Fibroblast of skin of back (primary cell): ENCODE measurements at regions not wholly inside any gene's neighbourhood (a gene's known extent, or its start where the extent isn't known, plus 50 kb on each side); places are given as distances from the start of the nearest gene placed in this dataset.
"Not testable (repeated sequence)": the region's sequence is repeated elsewhere in the genome, so short reads cannot be mapped to it uniquely, and the experiment has no call there.

Source experiments
- DNase-seq: peaks from one replicate; pipeline ENCODE4 v3.0.0-alpha.2; 2013

DNA sequence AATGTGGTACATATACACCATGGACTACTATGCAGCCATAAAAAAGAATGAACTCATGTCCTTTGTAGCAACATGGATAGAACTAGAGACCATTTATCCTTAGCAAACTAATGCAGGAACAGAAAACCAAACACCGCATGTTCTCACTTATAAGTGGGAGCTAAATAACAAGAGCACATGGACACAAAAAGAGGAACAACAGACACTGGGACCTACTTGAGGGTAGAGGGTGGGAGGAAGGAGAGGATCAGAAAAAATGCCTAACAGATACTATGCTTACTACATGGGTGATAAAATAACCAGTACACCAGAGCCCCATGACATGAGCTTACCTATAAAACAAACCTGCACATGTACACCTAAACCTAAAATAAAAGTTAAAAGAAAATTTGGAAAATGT, 82.0 kb upstream of the ADRB2 start:
- not testable (repeated sequence) for DNase-seq

DNA sequence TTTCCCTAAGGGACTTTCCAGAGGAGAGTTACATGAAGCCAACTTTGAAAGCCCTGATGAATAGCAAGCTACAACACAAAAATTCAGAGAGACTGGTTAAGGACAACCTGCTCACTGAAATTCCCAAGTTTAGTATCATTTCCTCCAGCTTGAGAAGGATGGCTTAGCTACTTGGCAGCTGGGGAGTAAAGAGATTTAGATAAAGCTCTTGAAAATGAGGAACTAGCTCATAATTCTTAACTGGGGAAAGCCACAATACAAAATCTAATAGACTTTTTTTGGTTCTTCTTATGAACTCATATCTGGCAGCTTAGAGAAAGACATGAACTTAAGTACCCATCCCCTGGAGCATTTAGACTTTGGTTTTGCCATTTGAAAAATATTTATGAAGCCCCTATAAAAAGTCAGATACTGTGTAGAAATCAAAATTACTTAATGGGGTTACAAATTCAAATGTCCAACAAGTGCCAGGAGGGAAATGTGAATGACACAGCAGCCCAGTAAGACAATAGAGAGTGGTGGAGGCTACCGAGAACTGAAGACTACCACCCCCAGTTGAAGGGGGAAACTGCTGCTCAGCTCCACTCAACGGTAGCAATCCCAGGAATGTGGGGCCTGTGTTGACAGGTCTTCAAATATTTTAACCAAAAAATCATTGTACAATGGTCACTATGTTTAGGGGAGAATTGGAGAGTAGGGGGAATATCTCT, 79.4 kb upstream of the ADRB2 start:
- DNase-seq, result no peak

DNA sequence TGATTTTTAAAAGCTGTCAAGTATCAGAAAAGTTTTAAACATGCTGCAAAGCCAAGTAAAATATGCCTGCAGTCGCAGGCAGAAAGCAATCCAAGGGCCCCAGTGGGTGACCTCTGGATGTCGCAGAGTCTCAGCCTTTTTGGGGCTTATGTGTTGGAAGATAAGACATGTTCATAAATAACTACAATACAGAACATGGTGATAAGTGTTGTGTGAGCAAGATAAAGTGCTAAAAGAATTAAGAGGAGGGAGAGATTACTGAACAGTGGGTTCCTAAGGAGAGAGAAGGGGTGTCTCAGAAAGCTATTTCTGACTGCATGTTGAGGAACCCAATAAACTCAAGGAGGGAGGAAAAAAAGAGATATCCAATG, 78.9 kb upstream of the ADRB2 start:
- DNase-seq, result no peak

DNA sequence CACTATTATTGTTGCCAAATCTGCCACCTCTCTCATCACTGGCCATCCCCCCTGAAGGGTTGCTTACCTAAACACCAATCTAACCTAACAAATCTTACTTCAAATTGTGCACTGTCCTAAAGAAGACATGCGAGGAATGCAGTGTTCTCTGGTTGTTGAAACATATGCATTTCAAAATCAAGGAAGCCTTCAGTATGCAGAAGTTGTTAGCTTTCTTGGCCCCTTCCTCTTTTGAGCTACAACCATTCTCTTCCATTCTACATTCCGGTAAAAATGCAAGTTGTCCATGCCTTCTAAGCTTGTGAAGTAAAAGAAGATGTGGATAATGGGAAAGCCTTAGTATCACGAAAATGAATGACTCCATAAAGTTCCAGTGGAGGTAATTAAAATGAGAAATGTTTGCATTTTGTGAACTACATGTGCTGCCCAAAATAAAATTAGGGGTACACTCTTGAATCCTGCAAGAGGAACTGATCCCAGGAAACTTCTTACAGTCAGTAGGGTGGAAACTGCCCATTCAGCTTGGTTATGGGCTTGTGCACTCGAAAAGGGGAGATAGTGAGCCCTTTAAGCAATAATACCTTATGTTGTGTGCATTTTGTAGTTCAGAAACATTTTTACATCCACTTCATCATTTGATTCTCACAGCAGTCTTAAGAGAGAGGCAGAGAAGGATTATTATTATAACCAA, 77.6 kb upstream of the ADRB2 start:
- no peak for DNase-seq

DNA sequence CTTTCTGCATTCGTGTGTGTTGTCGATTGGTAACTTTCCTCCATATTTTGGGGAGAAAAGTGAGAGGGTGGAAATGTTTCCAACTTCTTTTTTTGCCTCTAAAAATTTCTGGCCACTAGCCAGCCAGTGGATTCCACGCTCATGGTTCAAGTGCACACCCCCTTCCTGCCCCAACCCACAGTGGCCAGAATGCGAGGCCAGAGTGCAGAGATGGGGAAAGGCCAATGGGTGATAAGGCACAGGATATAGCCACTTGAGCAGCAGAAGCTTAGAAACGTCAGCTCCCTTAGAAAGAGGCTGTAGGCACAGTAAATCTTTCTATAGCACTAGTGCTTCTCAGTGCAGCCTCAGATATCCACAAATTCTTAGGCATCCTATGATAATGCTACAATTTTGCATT, 75.8 kb upstream of the ADRB2 start:
- no peak for DNase-seq

DNA sequence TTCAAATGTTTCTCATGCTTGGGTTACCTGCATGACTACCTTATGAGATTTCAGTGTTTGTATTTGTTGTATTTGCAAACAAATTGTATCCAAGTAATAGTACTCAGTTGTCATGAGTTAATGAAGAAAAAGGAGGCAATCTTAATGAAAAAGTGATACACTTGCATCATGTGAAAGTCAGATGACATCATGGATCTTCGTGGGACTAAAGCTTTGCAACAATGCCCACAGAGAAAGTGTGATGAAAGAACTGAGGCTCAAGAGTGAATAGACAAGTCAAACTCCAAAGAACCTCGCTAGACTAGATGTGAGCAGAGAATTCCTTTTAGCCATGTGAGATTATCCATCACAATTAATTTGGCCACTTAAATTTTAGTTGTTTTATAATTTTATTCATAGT, 75.4 kb upstream of the ADRB2 start:
- no peak for DNase-seq

DNA sequence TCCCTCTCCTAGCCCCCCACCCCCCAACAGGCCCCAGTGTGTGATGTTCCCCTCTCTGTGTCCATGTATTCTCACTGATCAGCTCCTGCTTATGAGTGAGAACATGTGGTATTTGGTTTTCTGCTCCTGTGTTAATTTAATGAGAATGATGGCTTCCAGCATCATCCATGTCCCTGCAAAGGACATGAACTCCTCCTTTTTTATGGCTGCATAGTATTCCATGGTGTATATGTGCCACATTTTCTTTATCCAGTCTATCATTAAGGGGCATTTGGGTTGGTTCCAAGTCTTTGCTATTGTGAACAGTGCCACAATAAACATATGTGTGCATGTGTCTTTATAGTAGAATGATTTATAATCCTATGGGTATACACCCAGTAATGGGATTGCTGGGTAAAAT, 74.0 kb upstream of the ADRB2 start:
- DNase-seq, result not testable (repeated sequence)

DNA sequence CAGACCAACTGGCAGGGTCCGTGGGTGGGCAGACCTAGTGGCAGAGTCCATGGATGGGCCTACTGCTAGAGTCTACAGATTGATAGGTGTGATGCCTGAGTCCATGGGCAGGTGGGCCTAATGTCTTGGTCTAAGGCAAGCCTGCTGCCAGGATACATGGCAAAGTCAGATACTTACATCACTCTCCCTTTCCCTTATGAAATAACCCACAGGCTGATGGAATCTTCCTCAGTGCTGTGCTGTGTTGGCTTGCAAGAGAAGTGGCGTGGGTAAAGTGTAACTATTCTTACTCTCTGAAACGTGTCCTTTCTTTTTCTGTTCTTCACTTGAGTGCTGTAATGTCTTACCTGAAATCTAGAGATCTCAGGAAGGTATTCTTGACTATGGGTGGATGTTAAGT, 67.3 kb upstream of the ADRB2 start:
- DNase-seq, result no peak

DNA sequence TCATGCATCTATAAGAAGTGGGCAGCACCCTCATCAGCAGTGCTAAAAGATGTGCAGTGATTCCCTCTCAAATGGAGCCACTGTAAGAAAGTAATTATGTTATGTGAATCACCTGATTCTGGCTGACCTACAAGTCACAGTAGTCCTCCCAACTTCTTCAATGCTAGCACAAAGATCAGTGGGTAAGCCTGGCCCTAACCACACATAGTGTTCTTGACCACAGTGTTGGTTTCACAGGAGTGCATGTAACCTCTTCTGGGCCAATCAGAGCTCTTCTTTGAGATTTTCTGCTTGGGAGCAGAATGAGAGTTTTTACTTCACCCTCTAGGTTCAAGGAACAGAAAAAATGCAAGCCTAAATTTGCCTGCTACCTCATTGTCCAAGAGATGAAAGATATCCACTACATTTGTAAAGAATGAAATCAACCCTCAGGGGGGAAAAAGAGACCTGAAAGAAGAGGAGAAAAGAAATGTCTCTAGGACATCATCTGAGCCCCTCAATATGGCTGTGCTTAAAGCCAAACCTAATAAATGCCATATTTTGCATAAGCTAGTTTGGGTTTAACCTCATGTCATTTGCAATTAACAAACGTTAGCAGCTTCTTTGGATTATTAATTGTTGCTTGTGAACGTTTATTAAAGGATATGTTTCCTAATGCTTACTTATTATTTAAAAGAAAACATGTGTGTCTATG, 65.3 kb upstream of the ADRB2 start:
- DNase-seq, result no peak

DNA sequence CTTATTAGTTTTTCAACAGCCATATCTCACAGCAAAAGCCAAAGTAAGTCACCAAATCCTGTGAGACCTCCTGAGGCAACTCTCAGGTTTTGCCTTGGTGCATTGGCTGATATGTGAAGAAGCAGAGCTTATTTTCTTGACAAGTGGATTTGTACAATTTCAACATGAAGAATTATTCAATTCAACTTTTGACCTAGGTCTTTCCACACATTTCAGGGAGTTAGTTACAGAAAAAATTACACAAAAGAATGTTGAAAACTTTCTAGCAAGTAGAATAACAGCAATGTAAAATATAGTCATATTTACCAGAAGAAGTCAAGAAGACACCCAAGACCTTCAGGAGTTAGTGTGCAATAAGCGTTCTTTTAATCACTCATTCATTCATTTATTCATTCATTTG, 62.4 kb upstream of the ADRB2 start:
- no peak for DNase-seq

DNA sequence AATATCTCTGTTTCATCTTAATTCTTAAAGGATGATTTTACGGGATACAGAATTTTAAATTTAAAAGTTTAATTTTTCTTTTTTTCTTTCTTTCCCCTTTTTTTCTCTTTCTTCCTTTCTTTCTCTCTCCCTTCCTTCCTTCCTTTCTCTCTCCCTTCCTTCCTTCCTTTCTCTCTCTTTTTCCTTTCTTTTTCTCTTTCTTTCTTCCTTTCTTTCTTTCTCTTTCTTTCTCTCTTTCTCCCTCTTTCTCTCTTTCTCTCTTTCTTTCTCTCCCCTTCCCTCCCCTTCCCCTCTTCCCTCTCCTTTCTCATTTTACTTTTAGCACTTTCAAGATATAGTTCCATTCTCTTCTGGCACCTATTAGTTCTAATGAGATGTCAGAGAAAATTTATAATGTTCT, 61.4 kb upstream of the ADRB2 start:
- no peak for DNase-seq

DNA sequence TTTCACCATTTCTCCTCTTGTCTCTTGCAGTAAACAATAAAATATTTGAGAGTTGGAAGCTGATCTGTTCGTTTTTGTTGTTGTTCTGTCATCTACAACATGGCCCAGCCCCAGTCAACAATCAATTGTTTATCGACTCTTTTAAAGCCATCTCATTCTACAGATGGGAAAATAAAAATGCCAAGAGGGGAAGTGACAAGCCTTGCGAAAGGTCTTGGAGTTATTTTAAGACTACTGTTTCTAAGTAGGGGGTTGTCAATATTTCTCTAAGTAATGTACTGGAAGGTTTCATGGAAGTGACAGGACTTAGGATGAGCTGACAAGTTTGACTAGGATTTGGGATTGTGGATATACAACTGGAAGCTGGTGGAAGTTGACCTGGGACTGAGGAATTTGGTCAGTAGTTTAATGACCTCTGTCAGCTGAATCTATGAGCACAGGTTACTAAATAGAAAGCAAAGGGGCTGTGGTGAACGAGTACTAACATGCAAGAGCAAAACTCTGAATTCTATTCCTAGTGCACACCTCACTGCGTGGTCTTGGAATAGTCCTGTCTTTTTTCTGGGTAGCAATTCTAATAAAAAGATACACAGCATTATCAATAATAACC, 57.5 kb upstream of the ADRB2 start:
- DNase-seq, result no peak

DNA sequence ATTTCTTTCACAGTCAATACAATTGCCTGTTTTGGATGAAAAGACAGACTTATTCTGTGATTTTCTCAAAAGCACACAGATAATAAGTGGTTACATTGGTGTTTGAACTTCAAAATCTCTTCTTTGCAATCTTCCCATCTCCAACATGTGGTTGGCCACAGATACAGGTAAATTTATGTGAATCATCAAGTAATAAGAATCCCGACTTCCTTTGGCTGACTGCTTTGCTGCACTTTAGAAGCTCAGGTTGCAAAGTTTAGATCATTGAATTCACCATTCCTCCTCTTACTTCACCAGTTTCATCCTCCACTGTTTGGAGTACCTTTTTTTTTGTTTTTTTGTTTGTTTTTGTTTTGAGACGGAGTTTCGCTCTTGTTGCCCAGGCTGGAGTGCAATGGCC, 56.5 kb upstream of the ADRB2 start:
- no peak for DNase-seq

DNA sequence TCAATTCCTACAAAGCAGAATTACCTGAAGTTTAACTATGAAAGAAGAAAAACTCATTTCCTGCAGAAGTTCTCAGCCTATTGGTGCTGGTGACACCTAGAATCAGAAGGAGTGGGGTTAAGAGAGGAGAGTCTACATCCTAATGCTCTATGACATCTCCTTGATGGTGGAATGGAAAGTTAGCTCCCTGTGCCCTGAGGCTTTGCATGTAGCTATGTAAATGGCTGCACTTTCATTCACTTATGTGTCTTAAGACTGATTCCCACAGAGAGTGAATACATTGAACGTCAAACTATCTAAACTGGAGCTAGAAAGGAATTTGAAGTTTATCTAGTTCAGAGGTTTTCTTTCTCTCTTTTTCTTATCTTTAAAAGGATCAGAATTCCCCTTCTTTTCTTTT, 52.1 kb upstream of the ADRB2 start:
- DNase-seq, result no peak

DNA sequence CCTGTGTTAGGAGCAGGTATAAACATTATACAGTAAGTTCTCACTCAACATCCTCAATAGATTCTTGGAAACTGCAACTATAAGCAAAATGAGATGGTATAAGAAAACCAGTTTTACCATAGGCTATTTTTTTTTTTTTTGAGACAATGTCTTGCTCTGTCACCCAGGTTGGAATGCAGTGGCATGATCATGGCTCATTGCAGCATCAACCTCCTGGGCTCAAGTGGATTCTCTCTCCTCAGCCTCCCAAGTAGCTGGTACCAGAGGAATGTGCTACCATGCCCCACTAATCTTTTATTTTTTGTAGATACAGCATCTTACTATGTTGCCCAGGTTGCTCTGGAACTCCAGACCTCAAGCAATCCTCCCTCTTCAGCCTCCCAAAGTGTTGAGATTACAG, 50.1 kb upstream of the ADRB2 start:
- DNase-seq, result no peak
